Keratinocyte (primary cell): ENCODE measurements at regions not wholly inside any gene's neighbourhood (a gene's known extent, or its start where the extent isn't known, plus 50 kb on each side); places are given as distances from the start of the nearest gene placed in this dataset.
A peak's percentile ranks its signal among the peaks of the same experiment; 100 is the strongest.

Source experiments
- DNase-seq: peaks from one replicate; pipeline ENCODE4 v3.0.0-alpha.2; 2011; ENCODE audit warnings: low read depth, missing footprints, low spot score
- FAIRE-seq: peaks from 2 replicates; lab custom pipeline; 2011; peaks lifted over from hg19 to GRCh38; lab: Jason Lieb, UNC
- H2AFZ ChIP-seq: 2 replicates; pipeline ENCODE4 v1.6.0; 2012; ENCODE audit warnings: low read length, control low read depth, inconsistent platforms; ENCODE audit not compliant: control insufficient read depth
- H3K27ac ChIP-seq: 2 replicates; pipeline ENCODE4 v1.5.1; 2011; ENCODE audit warnings: low read length; ENCODE audit not compliant: control insufficient read depth, insufficient read depth
- H3K27me3 ChIP-seq: 3 replicates; pipeline ENCODE4 v1.6.0; 2011; ENCODE audit warnings: low read length; ENCODE audit not compliant: control insufficient read depth, insufficient read depth; ENCODE audit errors: extremely low read depth
- H3K36me3 ChIP-seq, 2 experiments: 2 replicates in 1 of 2; 3 replicates in 1 of 2; pipeline ENCODE4 v1.5.1; 2011; ENCODE audit warnings: low read length in 2 of 2, mild to moderate bottlenecking in 1 of 2; ENCODE audit not compliant: control insufficient read depth in 2 of 2, insufficient read depth in 2 of 2; ENCODE audit errors: extremely low read depth in 1 of 2
- H3K4me1 ChIP-seq: 3 replicates; pipeline ENCODE4 v1.5.1; 2011; ENCODE audit warnings: low read length; ENCODE audit not compliant: control insufficient read depth, insufficient read depth; ENCODE audit errors: extremely low read depth
- H3K4me2 ChIP-seq: 3 replicates; pipeline ENCODE4 v1.6.0; 2011; ENCODE audit warnings: low read depth, low read length; ENCODE audit not compliant: control insufficient read depth, insufficient read depth; ENCODE audit errors: extremely low read depth
- H3K4me3 ChIP-seq, 3 experiments: fragments of 200-600 bp in 1 of 3; sonication (generic) in 1 of 3; 2 replicates in 2 of 3; 3 replicates in 1 of 3; pipeline ENCODE4 v1.5.1; 2011 to 2016; ENCODE audit warnings: low read length in 3 of 3, mild to moderate bottlenecking in 3 of 3, control low read depth in 2 of 3, inconsistent platforms in 1 of 3, low read depth in 1 of 3, mixed read lengths in 1 of 3, mixed run types in 1 of 3, moderate library complexity in 1 of 3; ENCODE audit not compliant: control insufficient read depth in 2 of 3, insufficient read depth in 2 of 3; ENCODE audit errors: extremely low read depth in 1 of 3
- H3K79me2 ChIP-seq: 2 replicates; pipeline ENCODE4 v1.6.0; 2012; ENCODE audit warnings: low read length; ENCODE audit not compliant: control insufficient read depth, insufficient read depth
- H3K9ac ChIP-seq: 3 replicates; pipeline ENCODE4 v1.6.0; 2011; ENCODE audit warnings: low read length; ENCODE audit not compliant: control insufficient read depth, insufficient read depth; ENCODE audit errors: extremely low read depth
- H3K9me1 ChIP-seq: 3 replicates; pipeline ENCODE4 v1.6.0; 2011; ENCODE audit warnings: low read length; ENCODE audit not compliant: control insufficient read depth, insufficient read depth; ENCODE audit errors: extremely low read depth
- H3K9me3 ChIP-seq: 2 replicates; pipeline ENCODE4 v1.5.1; 2012; ENCODE audit warnings: low read depth, low read length; ENCODE audit not compliant: control insufficient read depth
- H4K20me1 ChIP-seq: 3 replicates; pipeline ENCODE4 v1.6.0; 2011; ENCODE audit warnings: low read length; ENCODE audit not compliant: control insufficient read depth, insufficient read depth; ENCODE audit errors: extremely low read depth
- CTCF ChIP-seq, 3 experiments: IDR thresholded peaks in 1 of 3; conservative IDR thresholded peaks in 1 of 3; optimal IDR thresholded peaks in 1 of 3; 2 replicates in 2 of 3; 3 replicates in 1 of 3; pipeline versions ENCODE3 to v1.5.1; 2011; ENCODE audit warnings: low read length in 3 of 3, mild to moderate bottlenecking in 3 of 3, moderate library complexity in 2 of 3, control low read depth in 1 of 3, inconsistent platforms in 1 of 3; ENCODE audit not compliant: insufficient read depth in 2 of 3; ENCODE audit errors: extremely low read depth in 1 of 3
- EZH2 ChIP-seq: IDR thresholded peaks from one replicate; pipeline ENCODE4 v1.6.1; 2012; ENCODE audit warnings: inconsistent platforms, mild to moderate bottlenecking, low read length, moderate library complexity
- dilution Hi-C: fragments of 300-500 bp; cut with MboI; formaldehyde crosslinking; loops from one replicate; pipeline ENCODE4 v1.7.0; 2020; ENCODE audit warnings: low sequenced_read_pairs; ENCODE audit not compliant: extremely low pct_ligation_motif_present

- Histone ChIP-seq H4K20me1 (no peaks in the 10 kb centered on the region), H2AFZ (no peak overlapping the region), H3K9me1 (no peaks in the 10 kb centered on the region), H3K79me2 (no peaks in the 10 kb centered on the region), H3K4me2 (peak overlapping the region; percentile 24), H3K36me3 (no peaks in the 10 kb centered on the region), H3K9me3 (no peaks in the 10 kb centered on the region), H3K4me1 (peaks cover 21% of the 10 kb centered on the region), H3K4me3 (no peak overlapping the region), H3K27me3 (peaks cover 4% of the 10 kb centered on the region), H3K9ac (no peak overlapping the region), H3K27ac (peak overlapping the region; percentile 75)
- FAIRE-seq (no peak), DNase-seq (no peak)
- TF ChIP-seq EZH2 (no peak), CTCF (optimal IDR thresholded peaks at IDR 0.05 in 1 of 3, IDR thresholded peaks at IDR 0.05 in 1 of 3, conservative IDR thresholded peaks at IDR 0.05 in 1 of 3; ENCODE audit: extremely low read depth in 1 of 3, insufficient read depth in 2 of 3, low read length in 3 of 3) (no peak)
- dilution Hi-C loops = no loop called here
Measured at GRCh38 chrX:74246524-74246923, 57.5 kb upstream of the ZCCHC13 start.

GRCh38 chrX:74242484-74243138 lies 61.4 kb upstream of the ZCCHC13 start:
- Histone ChIP-seq H3K4me2 (no peak overlapping the region), H4K20me1 (no peaks in the 10 kb centered on the region), H3K9ac (no peak overlapping the region), H3K27me3 (peaks cover 4% of the 10 kb centered on the region), H3K27ac (no peak overlapping the region), H3K79me2 (no peaks in the 10 kb centered on the region), H3K36me3 (no peaks in the 10 kb centered on the region), H2AFZ (no peak overlapping the region), H3K4me1 (peaks cover 10% of the 10 kb centered on the region), H3K4me3 (no peak overlapping the region), H3K9me1 (no peaks in the 10 kb centered on the region), H3K9me3 (no peaks in the 10 kb centered on the region)
- dilution Hi-C loops = no loop called here
- FAIRE-seq (no peak), DNase-seq (no peak)
- no peak for TF ChIP-seq EZH2
- TF ChIP-seq CTCF (optimal IDR thresholded peaks at IDR 0.05 in 1 of 3, IDR thresholded peaks at IDR 0.05 in 1 of 3, conservative IDR thresholded peaks at IDR 0.05 in 1 of 3; ENCODE audit: extremely low read depth in 1 of 3, insufficient read depth in 2 of 3, low read length in 3 of 3) = no peak
